ENCODE measurements at regions not wholly inside any gene's neighbourhood (a gene's known extent, or its start where the extent isn't known, plus 50 kb on each side); places are given as distances from the start of the nearest gene placed in this dataset.

DNA sequence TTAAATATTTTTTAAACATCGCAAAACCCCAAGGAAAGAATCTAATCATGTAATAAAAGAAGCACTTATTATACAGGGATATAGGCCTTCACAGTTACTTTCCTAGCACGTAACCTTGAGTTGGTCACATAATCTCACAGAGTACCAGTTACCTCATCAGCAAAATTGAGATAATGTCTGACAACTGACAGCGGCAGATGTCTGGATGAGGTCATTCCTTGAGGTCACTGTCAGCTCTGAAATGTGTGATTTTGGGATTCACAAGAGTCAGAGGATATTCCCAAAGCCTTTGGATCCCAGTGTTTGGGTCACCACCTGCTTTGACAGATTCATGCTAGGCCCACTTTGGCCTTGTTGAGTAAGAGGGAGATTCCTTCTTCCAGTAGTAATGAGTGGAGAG, 151.4 kb upstream of the SEMA6D start:
- no peak for DNase-seq (ENCODE audit: low read depth in 2 of 2)

DNA sequence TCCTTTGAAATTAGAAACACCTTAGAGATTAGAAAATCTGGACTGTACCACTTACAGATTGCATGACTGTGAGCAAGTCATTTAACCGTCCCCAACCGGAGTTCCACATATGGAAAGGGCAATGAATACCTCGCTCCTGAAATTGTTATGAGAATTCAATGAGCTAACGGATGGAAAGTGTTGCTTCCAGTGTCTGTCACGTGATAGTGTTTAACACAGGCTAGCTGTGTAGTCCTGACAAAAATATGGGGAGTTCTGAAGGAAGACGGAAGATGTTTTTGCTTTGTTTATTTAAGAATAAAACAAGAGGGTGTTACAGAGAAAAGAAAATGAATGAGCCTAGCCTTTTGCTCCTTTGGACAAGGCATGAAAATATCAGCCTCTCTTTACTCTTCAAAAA, 150.7 kb upstream of the SEMA6D start:
- no peak for DNase-seq (ENCODE audit: low read depth in 2 of 2)

DNA sequence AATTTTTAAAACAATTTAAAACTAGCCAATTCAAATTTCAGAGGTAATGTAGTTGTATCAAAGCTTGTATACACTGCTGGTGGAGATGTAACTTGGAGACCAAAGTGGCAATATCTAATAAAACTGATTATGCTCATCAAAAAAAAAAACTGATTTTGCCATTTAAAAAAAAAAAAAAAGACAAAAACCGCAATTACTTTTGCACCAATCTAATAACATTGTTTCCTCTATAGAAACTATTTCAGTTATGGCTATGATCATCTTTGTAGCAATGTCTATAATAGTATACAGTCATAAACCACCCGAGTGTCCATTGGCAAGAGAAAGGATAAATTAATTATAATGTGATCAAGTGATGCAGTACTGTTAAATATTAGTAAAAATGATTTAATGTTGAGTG, 149.3 kb upstream of the SEMA6D start:
- DNase-seq (ENCODE audit: low read depth in 2 of 2): no peak

DNA sequence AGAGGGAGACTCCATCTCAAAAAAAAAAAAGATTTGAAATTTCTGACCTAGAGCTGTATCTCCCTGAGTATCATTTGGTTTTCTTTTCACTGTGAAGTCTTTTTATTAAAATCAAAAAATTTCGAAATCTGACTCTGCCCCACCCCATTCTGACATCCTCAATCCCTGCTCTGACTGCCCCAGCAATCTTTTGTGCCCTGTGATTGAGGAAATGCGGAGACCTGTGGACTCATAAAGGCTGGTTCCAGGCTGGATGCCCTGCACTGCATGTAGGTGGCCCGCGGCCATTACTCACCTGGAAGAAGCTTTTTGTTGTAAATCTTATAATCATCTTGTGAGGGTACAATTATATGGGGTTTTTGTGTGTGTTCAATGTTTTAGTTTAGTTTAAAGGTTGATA, 147.3 kb upstream of the SEMA6D start:
- no peak for DNase-seq (ENCODE audit: low read depth in 2 of 2)

DNA sequence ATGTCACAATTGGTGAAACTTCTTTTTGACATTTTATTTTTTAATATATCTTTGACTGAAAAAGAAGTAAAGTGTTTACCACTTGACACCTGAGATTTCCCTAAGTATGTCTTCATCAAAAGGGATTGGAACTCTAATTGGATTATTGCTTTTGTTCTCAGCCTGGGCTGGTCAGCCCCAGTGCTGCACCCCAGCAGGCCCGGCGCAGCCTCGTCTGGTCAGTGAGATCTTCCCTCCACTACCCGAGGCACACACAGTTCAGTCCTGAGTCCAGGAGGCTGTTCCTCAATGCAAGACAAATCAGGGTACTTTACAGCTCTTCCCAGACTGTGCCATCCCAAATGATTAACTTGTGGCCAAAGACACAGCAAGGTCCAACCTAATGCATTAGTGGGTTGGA, 146.9 kb upstream of the SEMA6D start:
- DNase-seq (ENCODE audit: low read depth in 2 of 2): no peak

DNA sequence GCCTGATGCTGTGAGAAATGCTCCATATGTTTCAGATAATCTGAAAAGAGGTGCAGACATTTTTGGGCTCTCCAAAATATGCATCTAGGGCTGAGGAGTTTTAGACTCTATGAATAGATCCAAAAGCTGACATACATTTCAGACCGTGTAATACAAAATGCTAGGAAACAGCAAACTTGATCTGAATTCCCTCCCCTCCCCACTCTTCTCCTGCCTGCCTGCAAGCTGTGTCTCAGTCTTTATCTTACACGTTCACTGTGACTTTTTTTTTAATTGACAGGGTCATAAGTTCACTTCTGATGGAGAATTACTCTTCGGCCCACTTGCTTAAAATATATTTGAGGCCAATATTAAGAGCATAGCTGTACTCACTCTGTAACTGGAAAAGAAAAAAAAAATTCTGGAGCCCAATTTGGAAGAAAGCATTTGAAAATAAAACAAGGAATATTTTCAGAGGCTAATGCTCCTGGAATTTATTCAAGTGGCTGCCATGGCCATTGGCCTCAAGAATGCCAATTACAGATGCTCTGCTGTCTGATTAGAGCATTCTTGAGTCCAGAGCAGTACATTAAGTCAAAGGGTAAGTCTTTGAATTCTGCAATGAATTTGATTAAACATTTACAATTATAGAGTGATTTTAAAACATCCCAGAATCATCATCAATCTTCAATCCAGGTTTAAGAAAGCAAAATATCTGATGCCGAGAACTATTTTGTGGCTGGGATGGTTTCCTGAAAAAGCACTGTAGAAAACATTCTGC, 146.2 kb upstream of the SEMA6D start:
- no peak for DNase-seq (ENCODE audit: low read depth in 2 of 2)

DNA sequence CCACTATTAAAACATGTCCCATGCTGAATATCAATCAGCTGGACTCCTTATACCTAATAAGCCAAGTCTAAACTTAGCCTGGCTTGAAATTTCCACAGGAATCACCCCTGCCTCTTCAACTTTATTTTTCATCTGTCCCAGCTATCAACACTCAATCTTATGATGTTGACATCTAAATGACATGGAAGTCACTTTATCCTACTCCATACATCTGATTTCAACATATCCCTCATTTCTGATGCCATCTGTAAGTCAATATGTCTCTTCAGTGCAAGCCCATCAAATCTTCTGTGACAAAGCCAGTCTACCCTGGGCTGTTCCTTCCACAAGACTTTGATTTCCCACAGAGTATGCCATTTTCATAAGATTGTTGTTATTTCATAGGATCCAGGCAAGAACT, 143.6 kb upstream of the SEMA6D start:
- no peak for DNase-seq (ENCODE audit: low read depth in 2 of 2)

DNA sequence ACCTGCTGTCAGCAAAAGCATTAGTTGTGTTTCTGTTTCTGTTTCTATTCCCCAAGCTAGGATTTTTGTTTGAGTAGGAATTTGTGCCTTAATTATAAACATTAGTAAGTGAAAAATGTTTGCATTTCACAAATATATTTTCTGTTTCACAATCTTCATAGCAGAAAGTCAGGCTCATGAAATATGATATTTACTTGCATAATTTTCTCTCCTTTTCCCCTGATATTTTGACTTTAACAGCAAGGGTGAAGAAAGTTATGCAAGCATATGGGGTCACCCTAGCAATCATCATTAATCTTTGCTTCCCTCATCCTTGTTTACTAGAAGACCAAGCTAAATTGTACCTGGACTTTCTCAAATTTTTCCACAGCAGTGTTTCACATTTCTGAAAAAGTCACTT, 140.3 kb upstream of the SEMA6D start:
- DNase-seq (ENCODE audit: low read depth in 2 of 2): no peak

DNA sequence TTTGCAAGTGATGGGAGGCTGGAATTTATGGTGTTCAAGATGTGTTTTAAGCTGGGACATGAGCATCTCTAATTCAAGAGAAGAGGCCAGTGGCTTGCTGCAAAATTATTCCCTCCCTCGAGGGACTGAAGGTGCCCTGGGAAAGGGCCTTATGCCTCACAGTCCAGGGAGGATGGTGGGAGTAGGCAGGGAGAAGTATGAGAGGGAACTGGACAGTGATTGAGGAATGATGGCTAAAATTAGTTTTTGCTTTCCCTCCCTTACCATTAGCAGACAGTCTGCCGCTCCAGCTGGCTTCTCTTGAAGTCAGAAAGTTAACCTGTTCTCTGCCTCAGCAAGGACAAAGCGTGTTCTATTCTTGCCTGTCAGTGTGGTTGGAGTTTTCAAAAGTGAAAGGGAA, 139.8 kb upstream of the SEMA6D start:
- DNase-seq (ENCODE audit: low read depth in 2 of 2): no peak

DNA sequence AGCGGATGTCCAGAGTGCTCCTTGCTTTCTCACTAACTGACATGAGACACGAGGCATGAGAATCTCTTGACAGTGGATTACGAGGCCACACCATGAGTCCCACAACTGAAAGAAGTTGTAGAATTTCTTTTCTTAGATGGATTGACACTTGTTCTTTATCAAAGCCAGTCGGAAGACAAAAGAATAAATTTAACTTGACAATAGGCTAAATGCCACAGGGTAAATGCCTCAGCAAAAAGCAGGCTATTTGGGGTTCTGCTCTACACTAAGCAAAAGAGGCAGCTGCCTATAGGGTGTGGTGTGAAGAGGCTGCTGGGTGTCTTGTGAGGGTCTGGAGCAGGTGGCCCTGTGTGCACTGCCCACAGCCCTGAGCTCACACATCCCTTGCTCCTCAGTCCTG, 135.1 kb upstream of the SEMA6D start:
- no peak for DNase-seq (ENCODE audit: low read depth in 2 of 2)

DNA sequence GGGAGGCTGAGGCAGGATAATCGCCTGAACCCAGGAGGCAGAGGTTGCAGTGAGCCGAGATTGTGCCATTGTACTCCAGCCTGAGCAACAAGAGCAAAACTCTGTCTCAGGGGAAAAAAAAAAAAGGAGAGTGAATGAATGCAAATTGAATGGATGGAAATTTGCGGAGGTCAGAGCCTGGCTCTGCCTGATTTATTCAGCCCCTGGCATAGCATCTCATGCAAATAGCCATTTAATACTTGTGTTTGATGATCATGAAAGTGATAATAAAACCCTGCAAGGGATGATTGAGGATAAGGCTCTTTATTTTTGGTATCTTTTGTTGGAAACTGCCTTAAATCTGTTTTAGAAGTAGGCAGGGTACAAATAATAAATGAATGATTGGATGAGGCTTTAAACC, 133.0 kb upstream of the SEMA6D start:
- no peak for DNase-seq (ENCODE audit: low read depth in 2 of 2)

DNA sequence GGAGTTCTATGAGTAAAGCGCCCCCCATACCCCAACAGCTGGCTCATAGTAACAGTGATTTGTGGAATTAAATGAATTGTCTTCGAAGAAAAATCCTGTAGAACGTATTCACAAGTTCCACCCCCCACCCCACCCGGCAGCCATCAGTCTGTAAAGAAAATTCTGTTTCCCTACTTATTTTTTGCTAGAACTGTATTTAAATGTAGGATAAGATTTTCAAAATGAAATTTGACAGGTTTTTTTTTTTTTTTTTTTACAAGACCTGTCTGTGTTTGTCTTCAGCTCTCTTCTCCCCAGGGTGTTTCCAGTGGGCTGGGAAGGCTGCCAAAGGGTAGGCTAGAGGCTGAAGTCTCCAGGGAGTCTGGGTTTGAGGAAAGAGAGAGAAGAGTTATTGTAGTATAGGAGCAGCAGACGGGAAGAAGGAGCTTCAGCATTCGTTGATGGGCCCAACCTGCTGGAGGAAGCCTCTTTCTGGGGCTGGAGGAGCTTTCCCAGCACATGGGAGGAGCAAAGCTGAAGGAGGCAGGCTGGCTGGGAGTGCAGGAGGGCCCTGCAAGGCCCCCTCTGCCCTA, 130.6 kb upstream of the SEMA6D start:
- DNase-seq (ENCODE audit: low read depth in 2 of 2): no peak

DNA sequence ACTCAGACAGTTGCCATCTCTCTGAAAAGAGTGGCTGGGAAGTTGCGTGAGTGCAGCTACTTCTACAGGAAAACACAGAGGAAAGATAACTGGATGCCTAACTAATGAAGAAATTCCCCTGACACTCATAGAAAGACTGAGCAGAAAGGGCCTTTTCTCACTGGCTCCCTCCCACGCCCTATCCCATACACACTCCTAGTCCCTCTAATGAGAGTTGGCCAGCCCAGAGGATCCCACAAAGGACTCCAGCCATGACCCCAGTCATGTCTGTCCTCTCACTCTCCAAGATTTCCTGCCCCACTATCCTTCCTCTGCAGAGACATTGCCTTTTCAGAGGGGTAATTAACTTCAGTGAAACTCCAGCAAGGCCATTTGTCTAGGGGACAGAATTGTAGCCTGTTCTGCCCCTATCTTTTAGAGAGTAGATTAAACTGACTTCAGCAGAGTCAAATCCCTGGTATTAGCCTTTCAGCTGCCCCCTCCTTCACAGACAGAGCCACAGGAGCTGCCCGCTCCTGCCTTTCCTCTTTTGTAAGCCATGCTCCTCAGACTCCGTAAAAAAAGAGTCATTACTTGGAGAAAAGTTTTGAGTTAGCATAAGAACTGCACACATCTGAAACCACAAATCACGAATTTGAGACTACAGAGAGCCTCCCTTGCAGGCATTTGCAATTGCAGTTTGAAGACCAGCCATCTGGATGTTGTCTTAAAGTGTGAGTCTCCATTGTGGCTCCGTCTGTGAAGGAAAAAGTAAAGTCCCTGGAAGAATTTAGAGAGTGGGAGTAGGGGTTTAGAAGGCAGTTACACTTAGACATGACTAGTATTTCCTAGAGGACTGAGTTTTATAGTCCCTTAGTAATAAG, 129.1 kb upstream of the SEMA6D start:
- DNase-seq (ENCODE audit: low read depth in 2 of 2): no peak

DNA sequence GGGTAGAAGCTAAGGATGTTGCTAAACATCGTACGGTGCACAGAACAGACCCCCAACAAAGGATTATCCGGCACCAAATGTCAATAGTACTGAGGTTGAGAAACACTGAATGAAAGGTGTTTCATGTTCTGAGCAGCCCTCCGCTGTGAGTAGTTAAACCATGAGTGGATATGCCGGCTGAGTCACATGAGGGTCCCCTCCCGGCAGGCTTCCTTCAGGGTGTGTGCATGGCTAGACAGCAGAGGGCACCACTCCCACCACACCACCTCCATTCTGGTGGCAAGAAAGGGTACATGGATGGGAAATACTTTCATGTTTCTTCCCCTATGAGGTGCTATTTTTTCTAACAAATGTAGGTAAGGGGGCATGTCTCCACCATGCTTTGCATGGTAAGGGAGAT, 128.3 kb upstream of the SEMA6D start:
- DNase-seq (ENCODE audit: low read depth in 2 of 2): no peak

DNA sequence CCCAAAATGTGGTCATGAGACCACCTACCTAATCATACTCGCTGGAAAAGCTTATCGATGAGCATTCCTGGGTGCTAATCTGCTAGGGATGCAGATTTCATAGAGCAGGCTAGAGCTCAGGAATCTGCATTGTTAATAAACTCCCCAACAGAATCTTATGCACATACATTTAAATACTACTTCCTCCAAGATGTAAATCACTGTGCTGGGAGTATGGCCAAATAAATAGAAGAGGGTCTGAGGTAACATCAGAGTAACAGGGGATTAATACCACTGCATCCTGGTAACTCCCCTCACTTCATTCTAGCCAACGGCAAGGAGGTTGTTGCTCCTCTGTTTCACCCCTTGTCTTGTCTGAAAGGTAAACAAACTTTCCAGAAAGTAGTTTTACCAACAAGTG, 118.3 kb upstream of the SEMA6D start:
- DNase-seq (ENCODE audit: low read depth in 2 of 2): no peak

DNA sequence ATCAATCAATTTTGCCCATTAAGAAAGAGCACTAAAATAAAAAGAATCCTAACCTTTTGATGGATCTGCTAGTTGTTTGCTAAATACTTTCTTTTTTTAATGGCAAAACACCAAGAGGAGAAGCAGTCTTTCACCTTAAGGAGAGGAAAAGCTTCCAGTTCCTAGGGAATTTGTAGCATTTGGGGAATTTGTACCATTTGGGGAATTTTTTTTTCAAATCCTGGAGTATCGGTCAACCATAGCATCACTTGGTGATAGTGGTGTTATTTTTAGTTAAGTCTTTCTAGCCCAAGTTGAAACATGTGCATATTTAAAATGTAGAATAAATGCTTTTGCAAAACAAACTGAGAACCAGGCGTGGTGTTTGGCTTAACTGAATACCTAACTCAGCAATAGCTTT, 117.5 kb upstream of the SEMA6D start:
- DNase-seq (ENCODE audit: low read depth in 2 of 2): no peak

DNA sequence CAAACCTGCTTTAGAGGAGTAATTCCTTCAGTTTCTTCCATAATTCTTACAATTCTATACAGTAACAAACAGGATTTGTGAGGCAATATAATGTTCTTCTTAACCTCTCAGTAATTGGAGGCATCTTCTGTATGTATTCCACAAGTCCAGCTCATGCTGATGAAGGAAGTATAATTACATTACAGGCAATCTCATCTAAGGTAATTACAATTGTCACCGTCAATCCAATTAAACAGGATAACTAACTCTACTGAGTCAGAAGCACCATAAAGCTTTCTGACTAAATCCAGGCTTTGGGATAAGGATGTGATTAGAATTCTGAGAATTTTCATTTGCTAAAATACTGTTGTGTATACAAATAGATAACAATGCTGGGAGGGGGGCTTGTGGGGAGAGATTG, 115.2 kb upstream of the SEMA6D start:
- no peak for DNase-seq (ENCODE audit: low read depth in 2 of 2)

DNA sequence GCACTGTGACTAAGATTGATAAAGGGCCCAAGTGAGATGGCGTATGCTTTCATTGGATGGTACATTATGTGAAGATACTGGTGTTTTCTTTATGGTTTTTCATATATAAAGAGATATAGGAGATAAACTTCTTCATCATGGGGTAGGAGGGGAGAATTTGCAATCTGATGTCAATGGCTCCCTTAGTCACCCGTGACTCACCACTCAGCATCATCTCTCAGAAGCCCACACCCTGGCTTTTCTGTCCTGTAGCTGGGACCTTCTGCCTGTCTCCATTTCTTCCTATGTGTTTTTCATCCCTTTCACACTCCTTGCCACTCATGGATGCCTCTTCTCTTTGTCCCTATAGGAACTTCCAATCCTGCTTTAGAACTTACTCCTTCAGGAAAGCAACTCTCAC, 114.3 kb upstream of the SEMA6D start:
- no peak for DNase-seq (ENCODE audit: low read depth in 2 of 2)

DNA sequence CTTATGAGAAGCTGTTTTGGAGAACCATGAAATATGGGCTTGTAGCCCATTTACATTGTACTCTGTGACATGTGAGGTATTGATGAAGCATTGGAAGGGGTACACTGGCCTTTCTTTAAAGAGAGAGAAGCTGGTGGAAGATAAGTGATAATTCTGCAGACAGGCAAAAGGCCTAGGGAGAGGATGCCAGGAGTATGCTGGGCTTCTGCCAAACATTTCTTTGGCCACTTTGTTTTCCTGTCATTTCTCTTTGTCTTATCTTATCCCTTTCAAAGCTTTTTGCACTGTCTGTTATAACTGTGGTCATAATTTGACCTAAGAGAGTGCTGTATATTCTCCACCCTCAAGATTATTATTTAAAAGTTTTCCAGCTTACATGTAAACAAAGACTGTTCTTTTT, 109.6 kb upstream of the SEMA6D start:
- no peak for DNase-seq (ENCODE audit: low read depth in 2 of 2)

DNA sequence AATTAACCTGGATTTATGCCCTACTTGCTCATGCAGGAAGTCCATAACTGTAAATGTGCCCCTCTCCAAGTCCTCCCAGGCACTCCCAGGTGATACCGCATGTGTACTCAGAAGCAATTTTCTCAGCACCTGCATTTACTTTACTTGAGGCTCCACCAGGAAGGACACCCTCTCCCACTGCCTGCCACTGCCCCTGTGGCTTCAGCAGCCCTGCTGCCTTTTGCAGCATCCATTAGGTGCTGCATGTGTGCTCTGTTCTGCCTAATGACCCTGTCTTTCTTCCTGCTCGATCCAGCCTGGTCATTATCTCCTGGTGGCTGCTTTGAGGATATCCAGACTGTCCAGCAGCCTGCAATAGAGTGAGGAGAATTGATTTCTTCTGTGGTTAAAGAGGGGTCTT, 107.6 kb upstream of the SEMA6D start:
- DNase-seq (ENCODE audit: low read depth in 2 of 2): no peak

DNA sequence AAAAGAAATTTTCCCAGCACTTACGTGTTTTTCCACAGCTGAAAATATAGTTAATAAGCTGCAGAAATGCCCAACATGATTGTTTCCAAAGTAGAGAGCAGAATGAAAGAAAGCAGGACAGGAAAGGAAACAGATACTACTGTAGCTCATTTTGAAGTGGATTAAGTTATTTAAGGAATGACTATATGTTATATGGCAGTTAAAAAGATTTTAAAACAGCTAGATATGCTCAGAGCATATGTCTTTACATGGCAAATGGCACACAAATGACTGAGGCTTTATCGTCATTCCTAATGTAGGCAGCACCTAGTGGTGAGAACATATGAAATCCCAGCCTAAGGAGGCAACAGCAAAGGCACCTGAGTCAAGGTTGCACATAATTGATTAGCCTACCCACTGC, 106.6 kb upstream of the SEMA6D start:
- DNase-seq (ENCODE audit: low read depth in 2 of 2): no peak

DNA sequence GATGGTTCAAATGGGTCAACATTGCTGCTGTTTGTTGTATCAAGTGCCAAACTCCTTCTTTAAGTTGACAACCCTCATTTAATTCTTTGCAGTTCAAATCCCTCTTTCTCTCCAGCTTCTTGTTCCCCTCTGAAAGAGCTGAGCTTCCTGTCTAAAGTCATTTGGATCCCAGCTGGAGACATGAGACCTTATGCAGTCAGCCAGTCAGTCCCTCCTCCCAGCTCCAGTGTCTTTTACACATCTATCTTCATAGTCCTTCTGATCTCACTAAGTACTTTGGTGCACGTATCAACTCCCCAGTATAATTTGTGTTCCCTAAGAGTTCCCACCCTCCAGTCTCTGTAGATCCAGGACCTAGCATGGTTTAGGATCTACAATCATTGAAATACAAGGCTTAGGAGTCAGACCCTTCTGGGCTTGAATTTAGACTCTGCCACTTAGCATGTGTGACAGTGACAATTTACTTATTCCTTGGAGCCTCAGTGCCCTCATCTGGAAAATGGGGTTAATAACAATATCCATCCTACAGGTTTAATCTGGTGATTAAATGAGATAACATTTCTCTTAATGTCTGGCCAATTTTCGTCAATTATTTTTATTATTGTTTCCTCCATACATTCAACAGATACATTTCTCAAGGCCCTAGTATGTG, 102.8 kb upstream of the SEMA6D start:
- DNase-seq (ENCODE audit: low read depth in 2 of 2): no peak

DNA sequence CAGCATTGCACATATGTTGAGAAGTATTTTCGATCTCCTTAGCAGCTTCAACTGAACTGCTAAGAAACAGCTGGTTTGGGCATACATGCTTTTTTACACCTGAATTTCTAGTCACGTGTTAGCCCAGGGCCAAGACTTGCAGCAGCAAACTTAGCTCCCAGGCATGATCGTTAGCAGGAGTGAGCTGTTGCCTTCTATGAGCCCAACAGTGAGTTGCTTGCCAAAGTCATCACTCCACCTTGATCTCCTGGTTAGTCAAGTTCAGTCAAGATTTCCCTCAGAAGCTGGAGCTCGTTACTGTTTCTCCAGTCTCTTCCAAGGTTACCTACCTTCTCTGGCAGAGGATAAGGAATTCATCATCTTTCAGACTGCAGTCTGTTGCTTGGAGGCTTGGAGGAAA, 100.4 kb upstream of the SEMA6D start:
- no peak for DNase-seq (ENCODE audit: low read depth in 2 of 2)
